K562 (cell line): ENCODE measurements at regions not wholly inside any gene's neighbourhood (a gene's known extent, or its start where the extent isn't known, plus 50 kb on each side); places are given as distances from the start of the nearest gene placed in this dataset.

ENCODE experiments used
- ATAC-seq: fragments of 200-7000 bp; cut with Tn5 transposase; 3 replicates; pipeline ENCODE4 v1.9.1; 2020; ENCODE audit warnings: moderate library complexity
- BruUV-seq: library from RNA; stranded (reverse); fragments of 400-500 nt; replicated peaks from 2 replicates; lab custom pipeline; 2021; lab: Mats Ljungman, UMichigan
- CTCF ChIA-PET: fragments of 300-600 bp; formaldehyde crosslinking; extraction: SDS; loops from one replicate; lab custom pipeline; 2021; ENCODE audit warnings: low intra/inter-chr PET ratio; lab: Yijun Ruan, JAX
- POLR2A ChIA-PET: fragments of 300-600, 350-650 bp; sonication (Branson Sonifier 250); formaldehyde crosslinking; extraction: SDS; loops from one replicate; lab custom pipeline; 2021; ENCODE audit warnings: antibody characterized with exemption, inconsistent platforms; lab: Yijun Ruan, JAX
- DNase-seq, 4 experiments: peaks; one replicate each; pipeline versions ENCODE4 v3.0.0 to v3.0.0-alpha.2; 2011 to 2018; ENCODE audit warnings: low spot score in 3 of 4, mixed read lengths in 3 of 4; ENCODE audit errors: extremely low read depth in 1 of 4
- FAIRE-seq: peaks from 2 replicates; lab custom pipeline; 2011; peaks lifted over from hg19 to GRCh38; lab: Jason Lieb, UNC
- H2AFZ ChIP-seq: 2 replicates; pipeline ENCODE4 v1.6.0; 2011; ENCODE audit warnings: low read depth, low read length, control low read depth, inconsistent platforms
- H3K27ac ChIP-seq: fragments of 200-600 bp; 3 replicates; pipeline ENCODE4 v1.8.0; 2011; ENCODE audit warnings: low read depth, mild to moderate bottlenecking, control low read depth, inconsistent platforms, low read length, moderate library complexity, mixed read lengths; ENCODE audit errors: extremely low read depth
- H3K27me3 ChIP-seq, 2 experiments: fragments of 300-600 bp in 1 of 2; 2 replicates in 1 of 2; 3 replicates in 1 of 2; pipeline versions ENCODE4 v1.6.0 to v1.8.0; 2011; ENCODE audit warnings: inconsistent platforms in 2 of 2, low read length in 2 of 2, mild to moderate bottlenecking in 1 of 2, mixed read lengths in 1 of 2, moderate library complexity in 1 of 2; ENCODE audit not compliant: control insufficient read depth in 2 of 2, insufficient read depth in 2 of 2
- H3K36me3 ChIP-seq: fragments of 300-600 bp; 3 replicates; pipeline ENCODE4 v1.8.0; 2011; ENCODE audit warnings: mild to moderate bottlenecking, low read length, inconsistent platforms; ENCODE audit not compliant: control insufficient read depth, insufficient read depth
- H3K4me1 ChIP-seq, 2 experiments: fragments of 200-600 bp in 1 of 2; replicated peaks in 1 of 2; 2 replicates in 1 of 2; 3 replicates in 1 of 2; pipeline versions ENCODE4 v1.5.1 to v1.8.0; 2011; ENCODE audit warnings: inconsistent platforms in 2 of 2, low read length in 2 of 2, mild to moderate bottlenecking in 1 of 2, mixed read lengths in 1 of 2, moderate library complexity in 1 of 2; ENCODE audit not compliant: control insufficient read depth in 2 of 2, insufficient read depth in 2 of 2
- H3K4me2 ChIP-seq: 2 replicates; pipeline ENCODE4 v1.6.1; 2011; ENCODE audit warnings: low read length, control low read depth, inconsistent platforms, mixed read lengths; ENCODE audit not compliant: insufficient read depth
- H3K4me3 ChIP-seq: fragments of 200-600 bp; sonication (generic), shearing (Covaris generic); 2 replicates; pipeline ENCODE4 v1.5.1; 2016; ENCODE audit warnings: control low read depth, inconsistent platforms
- H3K79me2 ChIP-seq: fragments of 200-600 bp; 3 replicates; pipeline ENCODE4 v1.8.0; 2011; ENCODE audit warnings: low read length, inconsistent platforms; ENCODE audit not compliant: control insufficient read depth, insufficient read depth
- H3K9ac ChIP-seq, 2 experiments: 2 replicates each; pipeline versions ENCODE4 v1.6.0 to v1.6.1; 2011; ENCODE audit warnings: low read depth in 2 of 2, low read length in 2 of 2, control low read depth in 1 of 2, inconsistent platforms in 1 of 2, mild to moderate bottlenecking in 1 of 2, mixed read lengths in 1 of 2; ENCODE audit not compliant: insufficient read depth in 1 of 2
- H3K9me1 ChIP-seq: one replicate; pipeline ENCODE4 v1.6.0; 2011; ENCODE audit warnings: inconsistent platforms, mild to moderate bottlenecking, low read length, moderate library complexity; ENCODE audit not compliant: control insufficient read depth, insufficient read depth
- H3K9me3 ChIP-seq: replicated peaks from 2 replicates; pipeline ENCODE4 v1.5.1; 2011; ENCODE audit warnings: low read depth, low read length, inconsistent platforms; ENCODE audit not compliant: control insufficient read depth, insufficient read depth
- H4K20me1 ChIP-seq: replicated peaks from 2 replicates; pipeline ENCODE4 v1.6.1; 2011; ENCODE audit warnings: low read length, inconsistent platforms, mixed read lengths; ENCODE audit not compliant: control insufficient read depth, insufficient read depth
- ARNT ChIP-seq, 2 experiments: fragments of 450-650 bp; IDR thresholded peaks; 2 replicates each; pipeline ENCODE4 v1.6.1; 2016; ENCODE audit warnings: mild to moderate bottlenecking in 1 of 2
- BCOR ChIP-seq: fragments of 450-650 bp; IDR thresholded peaks from 2 replicates; pipeline ENCODE4 v1.6.1; 2016
- ESRRA ChIP-seq: fragments of 450-650 bp; IDR thresholded peaks from 2 replicates; pipeline ENCODE4 v1.6.1; 2014; ENCODE audit warnings: low read depth, mild to moderate bottlenecking, moderate library complexity, borderline replicate concordance
- HMGXB4 ChIP-seq: sonication (generic); formaldehyde crosslinking; IDR thresholded peaks from 2 replicates; pipeline ENCODE4 v1.8.1; 2023; ENCODE audit warnings: mild to moderate bottlenecking, missing genetic modification reagents
- MTF1 ChIP-seq: fragments of 250-450 bp; sonication (Bioruptor Pico); IDR thresholded peaks from 2 replicates; pipeline ENCODE4 v1.9.0; 2021; ENCODE audit warnings: moderate library complexity, mild to moderate bottlenecking, inconsistent platforms, borderline replicate concordance
- MYC ChIP-seq, 2 experiments: fragments of 250-450 bp in 1 of 2; sonication (Bioruptor Pico) in 1 of 2; IDR thresholded peaks; 2 replicates each; pipeline versions ENCODE4 v1.5.1 to v1.6.1; 2012 to 2021; ENCODE audit warnings: low read depth in 2 of 2, borderline replicate concordance in 1 of 2, improper control_type of control experiment in 1 of 2, low read length in 1 of 2, mild to moderate bottlenecking in 1 of 2, moderate library complexity in 1 of 2
- POLR2G ChIP-seq: fragments of 200-400 bp; formaldehyde crosslinking; IDR thresholded peaks from 2 replicates; pipeline ENCODE4 v1.6.1; 2017; ENCODE audit warnings: low read depth, mild to moderate bottlenecking, antibody characterized with exemption, low read length, moderate library complexity
- RFX1 ChIP-seq: fragments of 450-650 bp; IDR thresholded peaks from 2 replicates; pipeline ENCODE4 v1.6.1; 2016; ENCODE audit warnings: mild to moderate bottlenecking, moderate library complexity
- RUNX1 ChIP-seq: sonication (generic); IDR thresholded peaks from 2 replicates; pipeline ENCODE4 v1.6.1; 2016; ENCODE audit warnings: antibody characterized with exemption, low read depth
- SMARCA4 ChIP-seq: fragments of 450-650 bp; IDR thresholded peaks from 2 replicates; pipeline ENCODE4 v1.6.1; 2016
- SREBF2 ChIP-seq: sonication (generic); formaldehyde crosslinking; IDR thresholded peaks from 2 replicates; pipeline ENCODE4 v1.4.0; 2020; ENCODE audit warnings: mild to moderate bottlenecking, missing genetic modification reagents
- TAF7 ChIP-seq: fragments of 450-650 bp; IDR thresholded peaks from 2 replicates; pipeline ENCODE4 v1.6.1; 2016; ENCODE audit warnings: missing genetic modification characterization, missing compliant biosample characterization
- TGIF2 ChIP-seq: sonication (generic); formaldehyde crosslinking; IDR thresholded peaks from 2 replicates; pipeline ENCODE4 v1.8.1; 2022; ENCODE audit warnings: mild to moderate bottlenecking, missing genetic modification reagents, moderate library complexity
- THAP7 ChIP-seq: fragments of 250-450 bp; sonication (Bioruptor Pico); IDR thresholded peaks from 2 replicates; pipeline ENCODE4 v1.5.0; 2021
- ZFP36 ChIP-seq: fragments of 150-350 bp; IDR thresholded peaks from 2 replicates; pipeline ENCODE4 v1.6.1; 2018; ENCODE audit warnings: low read length, low read depth; ENCODE audit not compliant: partially characterized antibody
- ZNF316 ChIP-seq: fragments of 450-650 bp; IDR thresholded peaks from 2 replicates; pipeline ENCODE4 v1.6.1; 2016
- WGBS: fragments of 100-300 bp; shearing (Covaris generic); methylation state at CpG from one replicate; pipeline ENCODE4 v1.1.6; 2016; ENCODE audit warnings: low coverage, mixed read lengths; ENCODE audit not compliant: insufficient coverage; ENCODE audit errors: missing lambda C conversion rate; 5-methylcytosine and 5-hydroxymethylcytosine counted together
- in situ Hi-C: fragments of 300-500 bp; cut with MboI; formaldehyde crosslinking; loops from 4 replicates; pipeline ENCODE4 v1.15.0; 2018; ENCODE audit warnings: inconsistent platforms, mixed read lengths
- intact Hi-C: fragments of 100-400 bp; cut with micrococcal nuclease; formaldehyde crosslinking; loops from 2 replicates; pipeline ENCODE4 v1.14.2; 2022
- TF ChIP-seq, protein P1 (sequence below): fragments of 250-450 bp; sonication (Bioruptor Pico); IDR thresholded peaks from 2 replicates; pipeline ENCODE4 v1.8.0; 2021; ENCODE audit warnings: moderate library complexity, mild to moderate bottlenecking, inconsistent platforms
- TF ChIP-seq, protein P2 (sequence below): fragments of 450-650 bp; conservative IDR thresholded peaks from 2 replicates; pipeline ENCODE4 v1.6.1; 2016; ENCODE audit warnings: missing genetic modification characterization, low read depth, mild to moderate bottlenecking, control low read depth, missing compliant biosample characterization

- TF ChIP-seq ESRRA (no peak), THAP7 (CRISPR knock-in tag) (no peak), HMGXB4 (CRISPR knock-in tag) (no peak), ARNT (IDR thresholded peaks at IDR 0.05) (no peak), MTF1 (no peak), SREBF2 (no peak), TAF7 (tag) (no peak), ZNF316 (no peak)
Measured at GRCh38 chr4:176563591-176563990, 229.1 kb downstream of the VEGFC start (continued).

DNA sequence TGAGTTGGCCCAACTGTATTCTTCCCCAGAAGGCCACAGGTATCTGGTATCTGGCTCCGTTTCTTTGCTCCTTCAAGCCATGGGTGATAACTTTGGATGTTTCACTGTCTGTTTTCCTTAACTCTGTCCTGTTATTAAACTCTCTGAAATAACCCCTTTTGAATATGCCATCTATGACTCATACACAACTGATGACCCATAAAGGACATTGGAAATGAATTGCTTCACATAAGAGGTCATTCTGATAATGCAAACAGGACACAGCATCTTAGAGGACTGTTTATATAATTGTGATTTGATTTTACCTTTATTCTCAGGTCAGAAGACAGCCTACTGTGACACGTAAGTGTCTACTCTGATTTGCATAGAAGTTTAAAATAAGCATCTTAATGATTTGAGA is 227.7 kb downstream of the VEGFC start:
- no peak for DNase-seq
- CTCF ChIA-PET = no interaction called here
- Histone ChIP-seq H3K79me2 (no peaks in the 10 kb centered on the region), H3K27me3 (no peaks in the 10 kb centered on the region), H3K4me3 (no peak overlapping the region), H3K36me3 (no peaks in the 10 kb centered on the region), H3K9me1 (no peaks in the 10 kb centered on the region), H3K4me1 (no peaks in the 10 kb centered on the region), H3K4me2 (no peak overlapping the region), H3K9ac (no peak overlapping the region), H3K27ac (no peak overlapping the region), H3K9me3 (no peaks in the 10 kb centered on the region), H2AFZ (no peak overlapping the region), H4K20me1 (no peaks in the 10 kb centered on the region)
- POLR2A ChIA-PET = no interaction called here
- intact Hi-C loops (no loop called here), in situ Hi-C loops (no loop called here)
- FAIRE-seq = no peak
- ATAC-seq = no peak
- BruUV-seq = no TSS peak
- 0% methylated on average over 2 of the region's 2 CpGs for WGBS
- TF ChIP-seq BCOR = no peak
- TF ChIP-seq TGIF2 (CRISPR knock-in tag) = no peak
- TF ChIP-seq POLR2G = no peak
- no peak for TF ChIP-seq ZFP36
- no peak for TF ChIP-seq SMARCA4
- TF ChIP-seq, protein P1, sequence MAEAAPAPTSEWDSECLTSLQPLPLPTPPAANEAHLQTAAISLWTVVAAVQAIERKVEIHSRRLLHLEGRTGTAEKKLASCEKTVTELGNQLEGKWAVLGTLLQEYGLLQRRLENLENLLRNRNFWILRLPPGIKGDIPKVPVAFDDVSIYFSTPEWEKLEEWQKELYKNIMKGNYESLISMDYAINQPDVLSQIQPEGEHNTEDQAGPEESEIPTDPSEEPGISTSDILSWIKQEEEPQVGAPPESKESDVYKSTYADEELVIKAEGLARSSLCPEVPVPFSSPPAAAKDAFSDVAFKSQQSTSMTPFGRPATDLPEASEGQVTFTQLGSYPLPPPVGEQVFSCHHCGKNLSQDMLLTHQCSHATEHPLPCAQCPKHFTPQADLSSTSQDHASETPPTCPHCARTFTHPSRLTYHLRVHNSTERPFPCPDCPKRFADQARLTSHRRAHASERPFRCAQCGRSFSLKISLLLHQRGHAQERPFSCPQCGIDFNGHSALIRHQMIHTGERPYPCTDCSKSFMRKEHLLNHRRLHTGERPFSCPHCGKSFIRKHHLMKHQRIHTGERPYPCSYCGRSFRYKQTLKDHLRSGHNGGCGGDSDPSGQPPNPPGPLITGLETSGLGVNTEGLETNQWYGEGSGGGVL = no peak
- TF ChIP-seq, protein P2, sequence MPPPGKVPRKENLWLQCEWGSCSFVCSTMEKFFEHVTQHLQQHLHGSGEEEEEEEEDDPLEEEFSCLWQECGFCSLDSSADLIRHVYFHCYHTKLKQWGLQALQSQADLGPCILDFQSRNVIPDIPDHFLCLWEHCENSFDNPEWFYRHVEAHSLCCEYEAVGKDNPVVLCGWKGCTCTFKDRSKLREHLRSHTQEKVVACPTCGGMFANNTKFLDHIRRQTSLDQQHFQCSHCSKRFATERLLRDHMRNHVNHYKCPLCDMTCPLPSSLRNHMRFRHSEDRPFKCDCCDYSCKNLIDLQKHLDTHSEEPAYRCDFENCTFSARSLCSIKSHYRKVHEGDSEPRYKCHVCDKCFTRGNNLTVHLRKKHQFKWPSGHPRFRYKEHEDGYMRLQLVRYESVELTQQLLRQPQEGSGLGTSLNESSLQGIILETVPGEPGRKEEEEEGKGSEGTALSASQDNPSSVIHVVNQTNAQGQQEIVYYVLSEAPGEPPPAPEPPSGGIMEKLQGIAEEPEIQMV = no peak
- TF ChIP-seq RFX1 = no peak
- no peak for TF ChIP-seq RUNX1
- no peak for TF ChIP-seq MYC (IDR thresholded peaks at IDR 0.05; ENCODE audit: low read depth, low read length)
- TF ChIP-seq MYC (CRISPR knock-in tag; IDR thresholded peaks at IDR 0.05; ENCODE audit: borderline replicate concordance, low read depth) = no peak
